Spleen (tissue), 11 donors: ENCODE measurements at regions not wholly inside any gene's neighbourhood (a gene's known extent, or its start where the extent isn't known, plus 50 kb on each side); places are given as distances from the start of the nearest gene placed in this dataset.

Source experiments
- DNase-seq: peaks from one replicate; pipeline ENCODE4 v3.0.0-alpha.2; 2020
- H3K27ac ChIP-seq, 8 donors: fragments of 200-600 bp; sonication (generic) in 7 of 8; 1 replicate in 4 of 8; 2 replicates in 4 of 8; pipeline versions ENCODE4 v1.5.0 to v1.8.0; 2016 to 2021; ENCODE audit warnings: inconsistent platforms in 4 of 8, mild to moderate bottlenecking in 4 of 8, moderate library complexity in 1 of 8
- H3K27me3 ChIP-seq, 7 donors: fragments of 200-600 bp; sonication (generic) in 6 of 7; replicated peaks in 1 of 7; 1 replicate in 4 of 7; 2 replicates in 3 of 7; pipeline versions ENCODE4 v1.5.0 to v1.8.0; 2016 to 2021; ENCODE audit warnings: inconsistent platforms in 3 of 7, mild to moderate bottlenecking in 1 of 7
- H3K36me3 ChIP-seq, 6 donors: fragments of 200-600 bp; sonication (generic) in 5 of 6; 1 replicate in 4 of 6; 2 replicates in 2 of 6; pipeline versions ENCODE4 v1.5.0 to v1.8.0; 2016 to 2021; ENCODE audit warnings: inconsistent platforms in 2 of 6
- H3K4me1 ChIP-seq, 6 donors: fragments of 200-600 bp; sonication (generic) in 5 of 6; 1 replicate in 3 of 6; 2 replicates in 3 of 6; pipeline versions ENCODE4 v1.5.0 to v1.8.0; 2016 to 2021; ENCODE audit warnings: inconsistent platforms in 3 of 6
- H3K4me3 ChIP-seq, 8 donors: fragments of 200-600 bp; sonication (generic) in 7 of 8; 1 replicate in 4 of 8; 2 replicates in 4 of 8; pipeline versions ENCODE4 v1.5.0 to v1.8.0; 2016 to 2021; ENCODE audit warnings: inconsistent platforms in 4 of 8, mild to moderate bottlenecking in 4 of 8, moderate library complexity in 2 of 8
- H3K9me3 ChIP-seq, 8 donors: fragments of 200-600 bp; sonication (generic) in 7 of 8; 1 replicate in 4 of 8; 2 replicates in 4 of 8; pipeline versions ENCODE4 v1.5.0 to v1.8.0; 2016 to 2021; ENCODE audit warnings: inconsistent platforms in 4 of 8
- CTCF ChIP-seq, 11 experiments: fragments of 200-600 bp in 7 of 11; fragments of 450-650 bp in 4 of 11; sonication (generic) in 4 of 11; IDR thresholded peaks in 8 of 11; conservative IDR thresholded peaks in 3 of 11; 1 replicate in 7 of 11; 2 replicates in 4 of 11; pipeline versions ENCODE4 v1.4.0 to v1.8.0; 2016 to 2021; ENCODE audit warnings: antibody characterized with exemption in 11 of 11, inconsistent platforms in 4 of 11, mild to moderate bottlenecking in 1 of 11
- POLR2A ChIP-seq, 3 donors: fragments of 450-650 bp; IDR thresholded peaks; one replicate each; pipeline ENCODE4 v1.5.1; 2017; ENCODE audit warnings: antibody characterized with exemption in 3 of 3, mild to moderate bottlenecking in 1 of 3
- POLR2AphosphoS5 ChIP-seq, 3 donors: sonication (generic); formaldehyde crosslinking; IDR thresholded peaks; one replicate each; pipeline ENCODE4 v1.5.1; 2017; ENCODE audit warnings: antibody characterized with exemption in 3 of 3
- WGBS, 5 donors: extraction: QIAGEN DNeasy Blood & Tissue Kit in 3 of 5; methylation state at CpG; one replicate each; pipeline versions ENCODE4 v1.1.5 to v1.1.7; 2013 to 2018; 5-methylcytosine and 5-hydroxymethylcytosine counted together
- intact Hi-C: fragments of 100-400 bp; cut with DNase I; formaldehyde crosslinking; loops from one replicate; pipeline ENCODE4 v1.15.0; 2023; ENCODE audit warnings: low total_unique reads
- donor health status: healthy with polysubstance abuse.
- donor health status: DM: no; HTN: no; CAD: no; lungs with moderate emphysema.
- donor health status: DM: no; HTN: no; CAD: no.
- donor health status: Bipolar disorder and iron deficiency.
- donor health status: healthy.
- donor health status: DM: no; HTN: no; CAD: no.
- donor health status: DM: yes; HTN: yes; CAD: no.

DNA sequence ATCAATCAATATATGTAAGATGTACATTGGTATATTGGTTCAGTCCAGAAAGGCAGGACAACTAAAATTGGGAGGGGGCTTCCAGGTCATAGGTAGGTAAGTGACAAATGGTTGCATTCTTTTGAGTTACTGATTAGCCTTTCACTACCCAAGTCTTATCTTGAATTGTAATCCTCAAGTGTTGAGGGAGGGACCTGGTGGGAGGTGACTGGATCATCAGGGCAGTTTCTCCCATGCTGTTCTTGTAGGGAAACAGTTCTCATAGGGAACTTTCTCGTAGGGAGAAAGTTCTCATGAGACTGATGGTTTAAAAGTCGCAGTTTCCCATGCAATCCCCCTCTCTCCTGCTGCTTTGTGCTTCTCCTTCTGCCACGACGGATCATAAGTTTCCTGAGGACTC lies 809.2 kb downstream of the KCNT2 start:
- no peak for DNase-seq
- H3K36me3 ChIP-seq, result no peaks in the 10 kb centered on the region
- no peaks in the 10 kb centered on the region for H3K4me1 ChIP-seq
- no peaks in the 10 kb centered on the region for H3K27me3 ChIP-seq
- TF ChIP-seq POLR2A (IDR thresholded peaks at IDR 0.05), result no peak
- no peak for TF ChIP-seq POLR2AphosphoS5 (IDR thresholded peaks at IDR 0.05)
- no peak for TF ChIP-seq CTCF (IDR thresholded peaks at IDR 0.05 in 8 of 11, conservative IDR thresholded peaks at IDR 0.05 in 3 of 11)
- no peaks in the 10 kb centered on the region for H3K9me3 ChIP-seq
- H3K27ac ChIP-seq, result no peak overlapping the region
- intact Hi-C loops, result no loop called here
- H3K4me3 ChIP-seq, result no peak overlapping the region
- WGBS, 5 donors, result 71 to 93% (median 77%) methylated on average over 4 of the region's 4 CpGs

DNA sequence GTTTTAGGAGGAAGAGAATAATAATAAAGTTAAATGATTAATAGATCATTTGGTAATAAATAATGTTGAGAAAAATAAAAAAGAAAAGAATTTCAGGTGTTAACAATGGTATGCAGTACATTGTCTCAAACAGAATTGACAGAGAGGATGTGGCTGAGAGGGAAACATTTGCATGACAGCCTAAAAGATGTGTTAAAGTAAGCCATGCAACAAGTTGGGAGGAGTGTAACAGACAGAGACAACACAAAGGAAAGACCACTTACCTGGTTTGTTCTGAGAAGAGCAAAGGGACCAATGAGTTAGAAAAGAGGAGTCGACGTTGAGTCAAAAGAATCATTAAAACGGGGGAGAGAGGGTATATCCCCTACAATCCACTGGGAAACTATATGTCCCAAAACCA lies 814.0 kb downstream of the KCNT2 start:
- intact Hi-C loops, result no loop called here
- Histone ChIP-seq H3K4me1 (no peaks in the 10 kb centered on the region), H3K9me3 (peaks cover 0 to 16% (median 6%) of the 10 kb centered on the region in 8 donors), H3K27me3 (no peaks in the 10 kb centered on the region), H3K36me3 (no peaks in the 10 kb centered on the region), H3K27ac (no peak overlapping the region), H3K4me3 (no peak overlapping the region)
- no peak for TF ChIP-seq CTCF (IDR thresholded peaks at IDR 0.05 in 8 of 11, conservative IDR thresholded peaks at IDR 0.05 in 3 of 11)
- no peak for TF ChIP-seq POLR2A (IDR thresholded peaks at IDR 0.05)
- TF ChIP-seq POLR2AphosphoS5 (IDR thresholded peaks at IDR 0.05), result no peak
- DNase-seq, result no peak
- WGBS, 5 donors, result 88 to 97% (median 90%) methylated on average over 3 of the region's 3 CpGs

DNA sequence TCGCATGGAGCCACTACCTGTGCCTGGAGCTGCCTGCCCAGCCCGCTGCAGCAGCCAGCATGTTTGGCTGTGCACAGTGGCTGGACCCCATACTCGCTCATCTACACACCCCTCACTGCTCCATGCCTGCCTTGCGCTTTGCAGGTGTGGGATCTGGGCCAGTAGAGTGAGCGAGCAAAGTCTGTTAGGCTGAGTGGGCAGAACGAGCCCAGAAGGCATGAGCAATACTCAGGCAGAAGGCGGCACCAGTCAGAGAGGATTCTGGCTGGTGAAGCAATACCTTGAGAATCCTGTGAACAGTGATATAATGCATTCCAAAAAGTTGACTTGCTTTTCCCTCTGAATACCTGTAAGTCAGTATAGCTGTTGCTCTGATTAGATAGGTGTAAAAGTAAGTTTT lies 816.4 kb downstream of the KCNT2 start:
- Histone ChIP-seq H3K27ac (no peak overlapping the region), H3K4me1 (no peaks in the 10 kb centered on the region), H3K4me3 (no peak overlapping the region), H3K9me3 (peaks cover 0 to 16% (median 6%) of the 10 kb centered on the region in 8 donors), H3K36me3 (no peaks in the 10 kb centered on the region), H3K27me3 (no peaks in the 10 kb centered on the region)
- intact Hi-C loops, result no loop called here
- 84 to 93% (median 87%) methylated on average over 7 of the region's 7 CpGs for WGBS, 5 donors
- TF ChIP-seq POLR2AphosphoS5 (IDR thresholded peaks at IDR 0.05) (no peak), POLR2A (IDR thresholded peaks at IDR 0.05) (no peak), CTCF (IDR thresholded peaks at IDR 0.05 in 8 of 11, conservative IDR thresholded peaks at IDR 0.05 in 3 of 11) (no peak)
- no peak for DNase-seq

- Histone ChIP-seq H3K9me3 (peaks cover 0 to 16% (median 6%) of the 10 kb centered on the region in 8 donors), H3K36me3 (no peaks in the 10 kb centered on the region), H3K27ac (no peak overlapping the region), H3K4me1 (no peaks in the 10 kb centered on the region), H3K27me3 (no peaks in the 10 kb centered on the region), H3K4me3 (no peak overlapping the region)
- intact Hi-C loops, result no loop called here
- no peak for DNase-seq
- TF ChIP-seq CTCF (IDR thresholded peaks at IDR 0.05 in 8 of 11, conservative IDR thresholded peaks at IDR 0.05 in 3 of 11) (no peak), POLR2A (IDR thresholded peaks at IDR 0.05) (no peak), POLR2AphosphoS5 (IDR thresholded peaks at IDR 0.05) (no peak)
- WGBS, 5 donors, result 84 to 95% (median 91%) methylated on average over 5 to 8 of the region's 8 CpGs
Measured at GRCh38 chr1:195790514-195791168, 817.6 kb downstream of the KCNT2 start.
